GM12878 (cell line): ENCODE measurements at regions not wholly inside any gene's neighbourhood (a gene's known extent, or its start where the extent isn't known, plus 50 kb on each side); places are given as distances from the start of the nearest gene placed in this dataset.

ENCODE experiments used
- POLR2AphosphoS2 ChIP-seq: IDR thresholded peaks from 2 replicates; pipeline ENCODE4 v1.6.1; 2011; ENCODE audit warnings: low read depth, mild to moderate bottlenecking, low read length, improper control_type of control experiment, moderate library complexity
- TF ChIP-seq, protein P1 (sequence below), 3 experiments: IDR thresholded peaks in 2 of 3; conservative IDR thresholded peaks in 1 of 3; 2 replicates each; pipeline ENCODE4 v1.5.1; 2011; ENCODE audit warnings: low read depth in 3 of 3, low read length in 3 of 3, mild to moderate bottlenecking in 3 of 3, control low read depth in 2 of 3, moderate library complexity in 2 of 3, inconsistent platforms in 1 of 3, mixed read lengths in 1 of 3; ENCODE audit not compliant: control insufficient read depth in 2 of 3, insufficient read depth in 1 of 3; ENCODE audit errors: extremely low read depth in 1 of 3

- no peak for TF ChIP-seq POLR2AphosphoS2
- TF ChIP-seq, protein P1, sequence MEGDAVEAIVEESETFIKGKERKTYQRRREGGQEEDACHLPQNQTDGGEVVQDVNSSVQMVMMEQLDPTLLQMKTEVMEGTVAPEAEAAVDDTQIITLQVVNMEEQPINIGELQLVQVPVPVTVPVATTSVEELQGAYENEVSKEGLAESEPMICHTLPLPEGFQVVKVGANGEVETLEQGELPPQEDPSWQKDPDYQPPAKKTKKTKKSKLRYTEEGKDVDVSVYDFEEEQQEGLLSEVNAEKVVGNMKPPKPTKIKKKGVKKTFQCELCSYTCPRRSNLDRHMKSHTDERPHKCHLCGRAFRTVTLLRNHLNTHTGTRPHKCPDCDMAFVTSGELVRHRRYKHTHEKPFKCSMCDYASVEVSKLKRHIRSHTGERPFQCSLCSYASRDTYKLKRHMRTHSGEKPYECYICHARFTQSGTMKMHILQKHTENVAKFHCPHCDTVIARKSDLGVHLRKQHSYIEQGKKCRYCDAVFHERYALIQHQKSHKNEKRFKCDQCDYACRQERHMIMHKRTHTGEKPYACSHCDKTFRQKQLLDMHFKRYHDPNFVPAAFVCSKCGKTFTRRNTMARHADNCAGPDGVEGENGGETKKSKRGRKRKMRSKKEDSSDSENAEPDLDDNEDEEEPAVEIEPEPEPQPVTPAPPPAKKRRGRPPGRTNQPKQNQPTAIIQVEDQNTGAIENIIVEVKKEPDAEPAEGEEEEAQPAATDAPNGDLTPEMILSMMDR (IDR thresholded peaks at IDR 0.05 in 2 of 3, conservative IDR thresholded peaks at IDR 0.05 in 1 of 3; ENCODE audit: control insufficient read depth in 2 of 3, extremely low read depth in 1 of 3, insufficient read depth in 1 of 3, low read depth in 3 of 3, low read length in 3 of 3), result no peak; a peak in 1 of 6 replicates
These were observed 220.7 kb upstream of the DNAJC19 start for GRCh38 chr3:181210275-181210674.
